Activated gamma-delta T cell treated with Interleukin-2 at 50 U/mL for 16 hours (primary cell): ENCODE measurements at regions not wholly inside any gene's neighbourhood (a gene's known extent, or its start where the extent isn't known, plus 50 kb on each side); places are given as distances from the start of the nearest gene placed in this dataset.

Source experiments
- DNase-seq: peaks from one replicate; pipeline ENCODE4 v3.0.0-alpha.2; 2020

DNA sequence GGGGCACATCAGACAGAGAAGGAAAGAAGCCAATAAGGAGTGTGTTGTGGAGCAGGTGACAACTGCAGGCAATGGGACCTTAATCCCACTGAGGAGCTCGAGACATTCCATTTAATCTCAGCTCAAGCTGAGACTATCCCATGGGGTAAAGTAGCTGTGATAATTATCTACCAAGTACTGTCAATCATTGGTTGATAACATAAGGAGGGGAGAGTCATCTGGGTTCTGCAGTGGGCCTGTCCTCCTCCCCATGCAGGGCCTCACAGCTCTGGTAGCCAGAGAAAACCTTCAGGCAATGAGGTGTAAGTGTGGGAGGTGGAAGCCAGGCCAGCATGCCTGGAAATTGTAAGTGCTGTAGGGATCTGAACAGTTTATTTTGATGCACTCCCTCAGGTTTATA, 375.0 kb upstream of the ARID1B start:
- DNase-seq, result no peak

DNA sequence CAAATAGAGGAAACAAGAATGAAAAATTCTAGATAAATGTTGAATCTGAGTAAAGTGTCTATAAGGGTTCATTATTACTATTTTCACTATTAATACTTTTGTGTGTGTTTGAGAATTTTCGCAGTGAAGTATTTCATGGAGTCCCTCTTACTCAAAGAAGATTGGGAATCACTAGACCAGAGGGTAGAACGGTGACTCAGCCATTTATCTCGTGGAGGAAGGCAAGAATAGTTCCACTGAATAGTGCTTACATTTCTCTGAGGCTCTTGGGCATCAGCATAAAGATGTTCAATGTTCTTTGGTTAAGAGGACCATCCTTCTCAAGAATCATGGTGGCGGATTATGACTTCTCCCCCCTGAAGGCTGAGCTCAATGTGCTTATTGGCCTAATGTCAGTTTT, 376.7 kb upstream of the ARID1B start:
- no peak for DNase-seq

DNA sequence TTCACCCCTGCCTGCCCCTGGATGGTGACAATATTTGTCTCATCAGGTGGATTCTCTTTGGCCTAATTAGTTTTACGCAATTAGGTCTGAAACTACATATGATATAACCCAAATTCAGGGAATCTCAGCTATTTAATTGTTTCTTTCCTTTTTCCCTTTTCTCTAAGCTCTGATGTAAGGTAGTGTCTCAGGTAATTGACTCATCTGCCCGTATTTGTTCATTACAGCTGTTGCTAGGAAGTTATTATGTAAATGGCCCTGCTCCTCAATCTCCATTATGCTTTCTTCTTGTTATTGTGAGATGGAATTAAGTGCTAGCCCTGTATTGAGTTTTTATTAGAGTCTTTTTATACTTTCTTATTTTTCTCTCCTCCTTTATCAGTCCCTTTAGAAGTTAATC, 378.2 kb upstream of the ARID1B start:
- no peak for DNase-seq

DNA sequence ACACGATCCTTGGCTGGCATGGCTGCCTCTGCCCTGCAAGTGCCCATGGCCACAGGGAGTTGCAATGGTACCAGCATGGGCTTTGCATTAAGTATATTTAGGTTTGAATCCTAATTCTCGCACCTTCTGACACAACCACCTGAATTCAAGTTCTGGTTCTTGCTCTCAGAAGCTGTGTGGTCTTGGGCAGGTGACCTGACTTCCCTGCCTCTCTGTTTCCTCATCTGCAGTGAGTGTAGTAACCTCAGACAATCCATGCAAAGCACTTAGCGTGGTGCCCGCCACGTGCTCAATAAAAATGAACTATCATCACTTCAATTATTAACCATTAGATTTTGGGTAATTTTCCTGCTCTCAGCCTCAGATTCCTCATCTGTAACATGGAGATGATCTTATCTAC, 378.8 kb upstream of the ARID1B start:
- DNase-seq, result no peak

DNA sequence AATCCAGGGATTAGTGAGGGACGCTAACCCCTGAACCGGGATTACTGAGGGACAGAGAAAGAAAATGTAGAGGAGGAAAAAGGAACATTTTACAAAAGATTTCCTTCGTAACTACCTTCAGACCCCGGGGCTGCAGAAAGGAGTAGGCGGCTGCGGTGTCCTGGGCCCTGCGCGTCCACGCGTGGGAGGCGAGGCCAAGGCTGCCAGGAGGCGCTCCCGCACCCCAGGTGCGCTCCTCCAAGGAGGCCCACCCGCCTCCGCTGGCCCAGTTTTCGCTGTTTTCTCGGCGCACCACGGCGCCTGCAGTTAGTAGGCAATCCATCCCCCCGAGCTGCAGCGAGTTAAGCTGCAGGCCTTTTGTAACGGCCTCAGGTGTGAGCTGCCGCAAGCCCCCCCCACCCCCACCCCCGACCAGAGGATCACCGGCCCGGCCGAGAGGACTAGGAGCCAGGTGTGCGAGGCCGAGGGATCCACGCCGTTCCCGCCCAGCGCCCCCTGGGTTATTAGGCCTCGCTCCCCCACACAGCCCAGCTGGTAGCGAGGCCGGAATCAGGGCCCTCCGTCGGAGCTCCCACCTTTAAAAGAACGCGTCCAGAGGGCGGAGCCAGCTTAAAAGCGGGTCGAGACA, 380.3 kb upstream of the ARID1B start:
- DNase-seq, result no peak

DNA sequence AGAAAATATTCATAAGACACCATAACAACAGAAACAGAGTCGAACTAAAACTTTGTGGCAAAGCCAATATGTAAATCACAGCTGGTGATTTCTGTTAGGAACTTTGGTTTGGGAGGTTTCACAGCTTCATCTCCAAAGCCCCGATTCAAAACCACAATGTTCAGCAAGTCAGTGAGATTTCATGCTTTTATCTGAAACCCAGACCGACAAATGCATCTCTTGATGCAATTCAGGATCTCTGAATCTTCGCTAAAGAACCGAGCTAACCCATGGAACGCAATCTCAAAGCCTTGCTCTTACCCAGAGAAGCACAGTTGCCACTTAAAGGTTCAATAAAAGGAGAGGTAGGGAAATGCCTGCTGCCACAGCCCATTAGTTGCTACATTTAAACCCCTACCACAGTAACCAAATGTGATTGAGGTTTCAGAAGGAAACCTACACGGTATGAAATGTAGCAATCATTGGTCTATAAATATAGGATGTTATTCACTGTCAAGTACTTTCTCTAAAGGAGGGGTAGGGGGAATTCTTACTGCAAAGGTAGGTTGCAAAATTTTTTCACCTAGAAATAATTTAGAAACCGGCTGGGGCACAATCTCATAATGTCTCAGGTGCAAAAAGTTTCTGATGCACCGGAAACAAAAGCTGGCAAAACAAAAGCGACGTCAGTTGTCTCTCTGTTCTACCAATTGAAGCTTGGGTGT, 381.0 kb upstream of the ARID1B start:
- no peak for DNase-seq

DNA sequence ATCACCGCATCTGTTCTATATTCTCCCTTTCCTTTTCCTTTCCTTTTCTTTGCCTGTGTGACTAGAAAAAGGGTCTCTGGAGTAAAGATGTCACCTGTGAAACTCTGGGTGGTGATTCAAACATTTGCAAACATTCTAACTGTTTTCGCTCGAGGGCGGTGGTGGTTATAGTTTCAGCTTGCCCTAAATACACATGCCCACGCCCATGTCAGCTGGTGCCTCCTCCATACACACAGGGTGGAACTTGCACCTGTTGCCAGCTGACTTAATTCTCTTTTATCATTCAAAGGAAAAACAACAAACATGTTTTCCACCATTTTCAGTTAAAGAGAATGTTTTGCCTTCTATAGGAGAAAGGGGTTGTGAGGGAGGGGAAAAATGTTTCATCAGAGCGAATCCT, 381.9 kb upstream of the ARID1B start:
- DNase-seq, result no peak

DNA sequence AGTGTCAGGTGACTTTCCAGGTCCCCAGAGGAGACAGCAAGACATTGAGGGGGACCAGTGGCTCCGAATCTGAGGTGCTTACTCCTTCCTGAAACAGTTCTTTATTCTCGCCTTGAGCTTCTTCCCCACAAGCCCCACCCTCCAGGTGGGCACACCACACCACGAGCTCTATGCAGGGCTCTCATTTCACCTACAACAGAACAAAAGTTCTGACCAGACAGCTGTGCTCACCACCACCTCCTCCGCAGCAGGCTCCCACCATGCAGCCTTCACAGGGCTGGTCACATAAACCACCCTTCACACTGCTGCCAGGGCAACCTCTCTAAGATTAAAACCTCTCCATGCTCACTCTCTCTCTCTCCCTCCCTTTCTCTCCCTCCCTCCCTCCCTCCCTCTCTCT, 384.5 kb upstream of the ARID1B start:
- no peak for DNase-seq

DNA sequence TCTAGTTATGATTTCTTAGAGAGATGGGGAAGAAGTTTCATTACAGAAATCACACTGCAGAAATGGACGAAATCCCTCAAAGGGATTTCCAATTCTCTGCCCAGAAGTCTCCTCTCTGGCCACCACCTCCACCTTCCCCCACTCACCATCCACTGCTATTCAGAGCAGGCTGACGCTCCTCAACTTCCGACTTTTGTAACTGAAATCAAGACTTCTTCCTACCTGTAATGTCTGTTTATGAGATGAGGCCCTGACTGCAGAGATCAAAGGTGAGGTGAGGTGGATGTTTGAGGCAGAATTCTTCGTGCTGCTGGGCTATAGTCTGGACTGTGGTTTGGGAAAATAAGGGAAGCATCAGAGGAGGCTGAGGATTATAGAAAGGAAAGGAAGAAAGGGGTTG, 385.2 kb upstream of the ARID1B start:
- DNase-seq, result no peak

DNA sequence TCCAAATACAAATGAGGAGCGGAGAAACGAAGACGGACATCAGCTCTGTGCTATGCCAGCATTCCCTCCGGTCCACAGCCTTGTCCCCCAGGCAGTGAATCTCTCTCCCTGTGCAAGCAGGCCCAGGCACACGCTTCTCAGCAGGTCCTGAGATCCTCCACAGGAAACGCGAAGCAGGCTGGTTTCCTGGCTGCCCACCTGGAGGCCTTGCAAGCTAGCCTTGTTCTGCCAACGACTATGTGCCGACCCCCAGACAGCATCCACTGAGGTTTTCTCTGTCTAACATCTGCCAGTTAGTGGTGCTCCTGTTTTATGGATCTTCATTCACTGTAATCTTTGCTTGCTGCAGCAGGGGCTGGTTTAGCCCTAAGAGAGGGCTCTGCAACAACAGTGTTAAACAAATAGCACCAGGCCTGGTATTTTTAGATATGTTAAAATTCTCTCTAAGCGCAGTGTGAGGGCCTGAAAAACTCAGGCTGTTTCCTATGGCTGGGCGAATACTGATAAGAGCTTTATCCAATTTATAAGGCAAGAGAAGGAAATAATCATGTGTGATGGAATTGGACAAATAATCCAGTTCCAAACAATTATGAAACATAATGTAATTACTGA, 386.0 kb upstream of the ARID1B start:
- DNase-seq, result no peak

DNA sequence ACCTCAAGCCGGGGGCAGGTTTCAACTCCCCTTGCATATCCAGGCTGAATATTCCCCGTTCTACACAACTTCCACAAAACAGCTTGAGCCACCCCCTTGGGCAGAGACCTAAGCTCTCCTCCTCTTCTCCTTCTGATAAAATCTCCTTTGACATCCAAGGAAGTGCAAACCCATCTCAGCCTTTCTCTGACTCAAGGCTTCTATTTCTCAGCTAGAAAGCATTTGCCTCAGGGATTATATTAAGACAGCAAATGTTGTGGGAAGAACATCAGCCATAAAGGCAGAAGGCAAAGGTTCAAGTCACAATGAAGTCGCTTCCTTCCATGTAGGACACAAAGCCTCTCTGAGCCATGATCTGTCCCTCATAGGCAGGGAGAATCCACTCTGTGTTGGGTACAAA, 386.6 kb upstream of the ARID1B start:
- DNase-seq, result no peak

DNA sequence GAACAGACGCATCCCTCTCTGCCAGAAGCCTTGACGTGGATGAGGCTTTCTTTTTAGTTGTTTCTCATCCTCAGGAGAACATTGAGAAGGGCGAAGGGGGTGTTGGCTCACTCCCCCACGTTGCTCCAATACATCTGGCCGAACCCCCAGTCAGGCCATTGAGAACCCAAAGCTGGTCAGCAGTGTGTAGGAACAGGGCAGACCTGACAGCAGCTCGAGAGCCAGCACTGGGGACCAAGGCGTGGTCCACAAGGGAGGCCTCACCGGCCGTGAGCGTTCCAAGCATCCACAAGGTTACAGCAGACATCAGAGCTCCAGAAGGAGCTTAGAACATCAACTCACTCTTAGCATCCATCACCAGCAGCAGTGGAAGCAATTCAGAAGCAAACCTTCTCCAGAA, 387.9 kb upstream of the ARID1B start:
- DNase-seq, result no peak

DNA sequence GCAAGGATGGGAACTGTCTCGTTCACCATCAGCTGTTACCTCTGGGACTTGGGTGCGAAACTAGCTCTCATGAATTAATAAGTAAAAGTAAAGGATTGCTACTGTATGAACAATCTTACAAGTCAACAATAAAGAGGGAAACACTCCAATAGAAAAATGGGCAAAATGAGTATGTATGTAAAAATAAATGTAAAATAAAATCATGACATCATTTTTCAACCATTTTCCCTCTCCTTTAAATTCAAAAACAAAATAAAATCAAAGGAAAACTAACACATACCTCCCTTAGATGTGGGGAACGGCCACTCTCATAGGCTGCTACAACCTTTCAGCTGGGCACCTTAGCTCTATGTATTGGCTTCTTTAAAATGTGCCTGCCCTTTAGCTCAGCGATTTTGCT, 389.7 kb upstream of the ARID1B start:
- no peak for DNase-seq

DNA sequence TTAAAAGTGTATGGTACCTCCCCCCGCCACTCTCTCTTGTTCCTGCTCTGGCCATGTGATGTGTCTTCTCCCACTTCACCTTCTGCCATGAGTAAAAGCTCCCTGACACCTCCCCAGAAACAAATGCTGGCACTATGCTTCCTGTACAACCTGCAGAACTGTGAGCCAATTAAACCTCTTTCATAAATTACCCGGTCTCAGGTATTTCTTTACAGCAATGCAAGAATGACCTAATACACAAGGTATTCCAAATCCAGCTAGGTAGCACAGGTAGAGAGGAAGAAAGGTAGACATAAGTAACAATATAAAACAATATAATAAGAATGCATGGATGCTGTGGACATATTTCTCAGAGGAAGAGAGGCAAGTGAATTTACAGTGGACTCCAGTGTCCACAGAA, 394.1 kb upstream of the ARID1B start:
- DNase-seq, result no peak

DNA sequence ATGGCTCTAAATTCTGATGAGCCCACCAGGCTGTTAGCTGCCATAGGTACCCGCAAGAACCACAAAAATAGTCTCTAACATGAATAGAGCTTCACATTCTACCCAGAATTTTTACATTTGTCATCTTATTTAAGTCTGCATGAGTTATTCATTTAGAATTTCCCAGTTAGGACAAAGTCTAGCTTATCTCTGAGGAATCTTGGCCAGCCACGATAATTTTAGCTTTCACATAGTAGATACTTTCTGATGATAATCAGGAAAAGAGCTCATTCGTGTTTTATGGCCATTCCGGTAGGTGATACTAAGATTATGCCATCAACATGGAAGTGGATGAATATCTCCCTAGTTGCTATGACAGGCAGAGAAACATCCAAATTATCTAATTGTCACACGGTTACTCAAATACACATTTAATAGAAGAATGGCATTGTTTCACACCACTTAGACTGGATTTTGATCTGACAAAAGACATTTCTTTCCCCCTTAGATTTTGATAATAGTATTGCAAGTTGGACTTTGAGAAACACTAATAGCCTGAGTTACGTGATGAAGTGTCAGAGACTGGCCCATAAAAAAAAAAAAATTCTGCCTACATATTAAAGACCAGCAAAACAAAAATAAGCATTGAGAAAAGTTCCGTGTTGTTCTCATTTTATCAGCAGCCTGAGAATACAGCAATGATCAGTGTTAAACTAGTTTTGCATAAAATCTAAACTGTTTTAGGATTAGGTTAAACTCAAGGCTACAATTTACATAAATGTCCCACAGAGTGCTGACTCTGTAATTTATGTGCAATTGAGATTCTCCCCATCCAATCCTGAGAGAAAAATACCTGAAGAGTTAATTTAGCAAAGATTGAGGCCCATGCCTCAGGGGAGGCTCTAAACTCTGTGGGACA, 397.5 kb upstream of the ARID1B start:
- DNase-seq, result no peak

DNA sequence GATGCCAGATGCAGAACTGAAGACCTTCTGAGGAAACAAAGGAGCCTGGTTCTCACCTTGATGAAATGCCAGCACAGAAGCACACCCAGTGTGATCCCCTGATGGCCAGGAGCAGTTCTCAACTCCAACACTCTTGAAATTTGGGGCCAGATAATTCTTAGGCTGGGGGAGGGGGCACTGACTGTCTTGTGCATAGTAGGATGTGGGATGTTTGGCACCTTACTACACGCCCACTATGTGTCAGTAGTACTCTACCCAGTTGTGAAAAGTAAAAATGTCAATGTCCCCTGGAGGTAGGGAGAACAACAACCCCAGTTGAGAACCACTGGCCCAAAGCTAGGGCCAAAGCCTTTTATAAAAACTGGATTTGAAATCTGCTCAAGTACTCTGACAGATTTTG, 398.3 kb upstream of the ARID1B start:
- no peak for DNase-seq

DNA sequence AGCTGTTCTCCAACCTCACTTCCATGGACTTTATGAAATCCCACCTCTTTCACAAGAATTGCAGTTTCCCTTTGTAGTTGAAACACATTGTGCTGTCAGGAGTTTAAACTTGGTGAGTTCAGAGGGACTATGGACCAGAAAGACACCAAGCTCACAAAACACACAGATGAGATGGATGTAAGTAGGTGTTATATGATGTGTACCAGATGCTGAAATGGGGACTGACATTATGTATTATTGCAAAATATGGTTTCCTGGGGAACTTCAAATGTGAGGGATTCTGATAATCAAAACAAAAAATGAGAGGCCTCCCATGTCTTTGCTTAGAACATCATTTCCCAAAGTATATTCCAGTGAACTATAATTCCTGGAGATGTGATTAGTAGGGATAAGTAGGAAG, 401.1 kb upstream of the ARID1B start:
- no peak for DNase-seq

DNA sequence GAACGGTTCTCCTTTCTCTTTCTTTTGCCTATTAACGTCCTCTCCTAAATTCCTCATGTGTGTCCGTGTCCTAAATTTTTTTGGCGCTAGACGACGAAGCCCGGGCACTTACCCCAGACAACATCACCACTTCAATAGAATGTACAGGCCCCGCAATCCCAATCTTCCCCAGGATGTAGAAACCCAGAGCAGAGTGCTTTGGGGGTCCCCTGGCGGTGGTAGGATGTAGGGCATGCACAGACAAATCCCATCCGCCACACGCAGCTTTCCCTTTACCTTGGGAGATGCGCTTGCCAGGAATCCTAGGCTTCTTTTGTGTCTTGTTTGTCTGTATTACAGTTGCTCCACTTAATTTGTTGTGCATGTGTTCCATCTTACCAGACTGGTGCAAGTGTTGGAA, 417.3 kb upstream of the ARID1B start:
- DNase-seq, result no peak

DNA sequence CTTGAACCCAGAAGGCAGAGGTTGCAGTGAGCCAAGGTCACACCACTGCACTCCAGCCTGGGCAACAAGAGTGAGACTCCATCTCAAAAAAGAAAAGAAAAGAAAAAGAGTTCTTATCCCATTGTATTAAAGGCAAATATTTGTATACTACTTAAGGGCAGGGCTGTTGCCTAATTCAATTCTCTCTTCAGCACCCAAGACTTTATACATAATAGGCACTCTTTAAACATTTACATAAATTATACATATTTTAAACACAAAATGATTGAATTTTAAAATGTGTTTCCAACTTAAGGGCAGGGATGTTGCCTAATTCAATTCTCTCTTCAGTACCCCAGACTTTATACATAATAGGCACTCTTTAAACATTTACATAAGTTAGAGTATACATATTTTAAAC, 424.3 kb upstream of the ARID1B start:
- no peak for DNase-seq

DNA sequence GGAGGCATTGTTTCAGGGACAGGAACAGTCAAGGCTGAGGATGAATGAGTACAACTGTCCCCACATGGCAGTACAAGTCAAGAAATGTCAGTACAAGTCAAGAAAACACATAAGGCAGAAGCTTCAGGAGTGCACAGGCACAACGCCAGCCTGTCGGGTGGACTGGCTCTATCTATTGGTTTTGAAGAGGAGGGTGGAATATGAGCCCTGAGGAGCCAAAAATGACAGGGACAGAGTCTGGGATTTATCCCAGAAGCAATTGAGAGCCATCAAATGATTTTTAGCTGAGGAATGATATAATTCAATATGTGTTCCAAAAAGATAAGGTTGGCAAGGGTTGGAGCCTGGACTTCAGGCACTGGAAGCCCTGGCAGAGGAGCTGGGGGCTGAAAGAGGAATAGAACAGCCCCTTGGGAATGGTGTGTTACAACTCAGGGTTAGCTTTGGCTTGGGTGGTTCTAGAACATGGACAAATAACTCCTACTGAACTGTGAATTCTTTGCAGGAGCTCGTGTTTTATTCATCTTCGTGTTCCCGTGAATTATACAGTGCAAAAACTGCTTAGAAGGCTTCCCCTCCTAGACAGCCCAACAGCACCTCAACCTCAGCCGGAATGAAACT, 425.7 kb upstream of the ARID1B start:
- no peak for DNase-seq

DNA sequence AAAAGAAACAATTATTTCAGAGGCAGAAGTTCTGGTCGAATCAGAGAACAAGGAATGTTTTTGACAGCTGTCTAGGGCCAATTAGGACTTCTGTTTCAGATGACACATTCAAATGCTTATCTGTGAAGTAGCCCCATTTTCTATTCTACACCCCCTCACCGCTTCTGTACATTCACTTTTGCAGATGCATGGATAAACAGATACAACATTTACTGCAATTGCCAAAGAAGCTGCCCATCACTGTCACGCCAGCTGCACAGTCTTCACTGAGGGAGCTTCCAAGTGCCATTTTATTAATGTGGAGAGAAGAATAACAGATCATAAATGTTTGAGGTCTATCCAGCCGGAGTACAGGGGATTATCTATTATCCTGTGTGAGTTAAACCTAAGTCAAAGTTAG, 426.8 kb upstream of the ARID1B start:
- no peak for DNase-seq

DNA sequence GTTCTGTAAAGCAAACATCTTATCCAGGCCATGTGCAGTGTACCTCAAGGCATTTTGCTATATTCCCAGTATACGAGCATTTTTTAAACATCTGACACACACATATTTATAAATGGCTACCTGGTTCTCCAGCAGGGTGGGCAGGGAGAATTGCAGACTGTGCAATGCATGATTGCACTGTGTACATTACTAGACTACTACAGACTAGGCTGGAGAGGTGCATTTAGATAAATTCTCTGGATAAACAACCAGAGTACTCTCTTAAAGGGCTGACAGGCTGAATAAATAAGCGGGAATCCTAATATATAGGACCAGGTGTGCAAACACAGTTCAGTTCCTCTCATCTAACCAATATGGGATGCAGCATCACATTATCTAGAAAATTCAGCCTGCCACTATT, 428.3 kb upstream of the ARID1B start:
- no peak for DNase-seq

DNA sequence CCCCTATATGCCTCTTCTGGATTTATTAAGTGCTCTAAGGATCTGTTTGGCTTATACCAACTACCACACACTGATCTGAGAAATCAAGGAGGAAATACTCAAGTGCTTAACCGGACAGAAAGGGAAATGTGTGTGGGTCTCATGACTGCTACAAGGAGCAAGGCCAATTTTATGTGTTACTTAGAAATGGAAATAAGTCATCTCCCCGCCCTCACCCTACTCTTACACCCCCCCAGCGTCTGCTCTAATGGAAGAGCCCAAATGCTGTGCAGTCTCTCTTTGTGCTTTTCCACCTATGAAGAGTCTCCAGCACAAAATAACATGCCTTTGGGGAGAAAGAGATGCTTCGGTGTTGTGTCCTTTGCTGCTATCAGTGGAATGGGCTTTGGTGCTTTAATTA, 428.8 kb upstream of the ARID1B start:
- DNase-seq, result no peak
